KG1 (cell line): ENCODE measurements at regions not wholly inside any gene's neighbourhood (a gene's known extent, or its start where the extent isn't known, plus 50 kb on each side); places are given as distances from the start of the nearest gene placed in this dataset.

Source experiments
- DNase-seq: peaks from one replicate; lab custom pipeline; 2025; lab: John Stamatoyannopoulos, UW

DNA sequence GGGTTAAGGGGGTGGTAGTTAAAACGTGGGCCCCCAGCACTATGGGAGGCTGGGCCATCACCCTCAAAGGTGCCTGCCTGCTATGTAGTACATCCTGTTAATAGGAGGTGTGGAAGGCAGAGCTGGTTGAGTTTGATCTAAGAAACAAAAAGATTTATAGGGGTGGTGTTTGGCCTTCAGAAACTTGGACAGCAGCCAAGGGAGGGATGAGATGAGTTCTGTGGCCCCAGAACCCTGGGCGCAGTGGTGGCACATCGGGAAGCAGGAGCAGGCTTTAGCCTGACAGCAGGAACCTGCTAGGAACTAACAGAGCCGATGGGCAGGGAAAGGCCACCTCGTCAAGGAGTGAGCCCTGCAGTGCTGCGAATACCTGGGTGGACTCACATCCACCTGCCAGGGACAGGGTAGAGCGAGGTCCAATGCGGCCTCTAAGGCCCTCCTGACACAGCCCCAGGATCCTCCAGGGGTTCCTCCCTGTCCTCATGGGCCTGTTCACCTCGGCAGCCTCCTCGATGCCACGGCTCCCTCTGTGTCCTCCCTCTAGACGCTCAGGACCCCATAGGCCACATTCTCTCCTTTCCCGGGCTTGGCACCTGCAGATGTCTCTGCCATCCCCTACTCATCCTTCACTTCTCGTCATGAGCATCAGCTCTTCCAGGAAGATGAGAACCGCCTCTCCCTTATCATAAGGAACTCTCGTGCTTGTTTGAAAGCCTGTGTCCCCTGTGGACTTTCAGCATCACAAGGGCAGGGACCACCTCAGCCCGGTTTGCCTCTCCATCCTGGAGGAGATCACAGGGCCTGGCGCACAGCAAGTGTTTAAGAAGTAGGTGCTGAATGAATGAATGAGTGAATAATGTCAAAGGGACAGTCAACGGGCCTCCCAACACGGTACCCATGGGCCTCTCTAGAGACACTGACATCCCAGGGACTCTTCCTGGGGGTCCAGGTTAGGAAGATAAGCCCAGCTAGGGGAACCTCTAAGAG lies 103.5 kb upstream of the TNRC6C start:
- DNase-seq, result no peak

DNA sequence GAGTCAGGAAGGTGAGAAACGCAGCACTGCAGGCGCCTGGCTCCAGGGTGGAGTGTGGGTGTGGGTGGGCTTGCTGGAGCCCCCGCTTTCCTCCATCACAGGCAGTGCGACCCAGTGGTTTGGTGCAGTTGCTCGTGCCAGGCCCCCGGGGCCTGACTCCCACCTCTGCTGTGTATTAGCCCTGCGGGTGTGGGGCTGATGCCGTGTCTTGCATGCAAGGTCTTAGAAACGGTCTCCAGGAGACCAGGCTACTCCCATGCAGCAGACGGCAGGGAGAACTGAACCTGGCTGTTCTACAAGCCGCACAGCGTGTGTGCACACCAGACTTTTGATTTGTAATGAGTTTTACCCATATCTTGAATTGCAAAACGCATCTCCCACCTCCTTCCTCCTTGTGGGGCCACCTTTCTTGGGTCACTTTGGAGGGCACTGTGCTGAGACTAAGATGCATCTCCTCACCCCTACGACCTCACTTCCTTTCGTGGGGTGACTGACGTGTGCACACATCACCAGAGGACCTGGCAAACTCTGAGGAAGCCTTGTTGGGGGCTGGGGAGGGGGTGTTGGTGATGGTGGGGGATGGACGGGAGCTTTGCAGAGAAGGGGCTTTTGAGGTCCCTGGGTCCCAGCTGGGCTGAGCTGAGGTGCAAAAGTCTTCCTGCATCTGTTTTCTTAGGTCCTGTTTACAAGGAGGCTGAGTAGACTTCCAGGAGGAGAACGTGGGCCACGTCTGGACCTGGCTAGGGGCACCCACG lies 101.8 kb upstream of the TNRC6C start:
- no peak for DNase-seq

DNA sequence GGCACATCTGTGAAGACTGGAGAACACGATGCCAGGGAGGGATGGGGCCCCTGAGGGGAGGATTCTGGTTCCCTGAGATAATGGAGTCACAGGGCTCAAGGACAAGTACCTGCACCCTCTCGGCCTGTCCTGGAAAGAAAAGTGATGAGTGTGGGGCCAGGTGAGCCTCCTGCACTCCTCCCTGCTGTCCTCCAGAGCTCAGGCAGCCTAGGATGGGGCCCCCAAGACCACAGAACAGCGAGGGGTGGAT lies 101.3 kb upstream of the TNRC6C start:
- DNase-seq, result no peak

DNA sequence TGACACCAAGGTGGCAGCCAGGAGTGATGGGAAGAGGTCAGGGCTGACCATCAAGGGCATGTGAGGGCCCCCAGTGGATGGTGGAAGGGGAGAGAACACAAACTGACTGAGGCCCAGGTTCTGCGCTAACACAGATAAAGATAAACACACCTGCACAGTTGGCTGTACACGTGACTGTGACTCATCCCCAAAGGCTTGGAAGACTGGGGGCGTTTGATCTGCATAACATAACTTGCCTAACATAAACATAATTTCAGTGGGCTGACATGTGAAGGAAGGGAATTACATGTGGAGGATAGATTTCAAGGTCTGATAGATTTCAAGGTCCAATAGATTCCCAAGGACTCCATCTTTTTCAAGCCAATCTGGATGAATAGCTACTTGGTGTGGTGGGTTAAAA lies 100.9 kb upstream of the TNRC6C start:
- DNase-seq, result no peak

DNA sequence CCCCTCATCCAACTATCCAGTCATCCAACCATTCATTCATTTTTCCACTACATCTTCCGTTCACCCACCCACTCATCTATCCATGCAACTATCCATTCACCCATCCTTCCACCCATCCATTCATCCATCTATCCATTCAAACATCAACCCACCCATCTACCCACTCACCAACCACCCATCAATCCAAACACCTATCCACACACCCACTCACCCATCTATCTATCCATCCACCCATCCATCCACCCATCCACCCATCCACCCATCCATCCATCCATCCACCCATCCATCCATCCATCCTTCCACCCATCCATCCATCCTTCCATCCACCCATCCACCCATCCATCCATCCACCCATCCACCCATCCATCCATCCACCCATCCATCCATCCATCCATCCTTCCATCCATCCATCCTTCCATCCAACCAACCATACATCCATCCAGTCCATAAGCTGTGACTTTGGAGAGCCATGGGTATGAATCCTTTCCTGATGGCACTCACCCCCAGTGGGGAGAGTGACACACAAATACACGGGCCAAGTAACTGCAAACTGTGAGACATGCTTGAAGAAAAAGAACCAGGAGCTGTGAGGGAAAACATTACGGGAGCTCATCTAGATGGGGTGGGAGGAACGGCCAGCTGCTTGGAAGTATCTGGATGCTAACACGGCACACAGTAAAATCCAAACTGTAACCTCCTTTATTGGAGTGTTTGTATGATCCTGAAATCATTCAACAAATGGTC lies 100.0 kb upstream of the TNRC6C start:
- no peak for DNase-seq

DNA sequence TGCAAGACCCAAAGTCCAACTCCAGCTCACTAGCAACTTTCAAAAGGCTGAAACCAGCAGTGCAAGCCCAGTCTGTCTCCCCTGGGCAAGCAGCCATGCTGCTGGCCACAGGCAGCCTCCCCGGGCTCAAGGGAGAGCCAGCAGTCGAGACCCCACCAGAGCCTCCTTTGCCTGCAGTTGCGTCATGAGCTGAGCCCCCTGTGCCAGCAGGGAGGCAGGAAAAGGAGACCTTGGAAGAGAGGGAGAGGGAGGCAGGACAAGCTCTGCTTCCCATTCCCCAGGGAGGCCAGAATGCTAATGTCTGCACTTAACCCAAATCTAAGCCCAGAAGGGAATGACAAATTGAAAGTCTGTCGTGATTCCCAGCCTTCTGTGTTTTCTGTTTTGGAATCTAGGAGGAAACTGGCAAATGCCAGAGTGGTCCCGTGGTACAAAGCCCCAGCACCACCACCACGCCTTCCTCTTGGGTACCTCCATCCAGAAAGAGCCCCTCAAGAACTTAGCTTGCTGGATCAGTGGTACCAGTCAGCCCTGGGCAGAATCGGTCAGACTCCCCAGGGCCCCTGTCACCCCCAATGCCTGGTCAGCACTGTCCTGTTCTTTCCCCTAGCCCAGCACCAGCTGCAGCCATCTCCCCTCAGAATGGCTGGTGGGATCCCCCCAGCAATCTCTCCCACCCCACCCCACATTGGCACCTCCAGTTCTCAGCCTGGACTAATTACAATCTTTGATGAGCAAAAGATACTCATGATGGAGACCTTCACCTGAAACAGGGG lies 99.3 kb upstream of the TNRC6C start:
- no peak for DNase-seq

DNA sequence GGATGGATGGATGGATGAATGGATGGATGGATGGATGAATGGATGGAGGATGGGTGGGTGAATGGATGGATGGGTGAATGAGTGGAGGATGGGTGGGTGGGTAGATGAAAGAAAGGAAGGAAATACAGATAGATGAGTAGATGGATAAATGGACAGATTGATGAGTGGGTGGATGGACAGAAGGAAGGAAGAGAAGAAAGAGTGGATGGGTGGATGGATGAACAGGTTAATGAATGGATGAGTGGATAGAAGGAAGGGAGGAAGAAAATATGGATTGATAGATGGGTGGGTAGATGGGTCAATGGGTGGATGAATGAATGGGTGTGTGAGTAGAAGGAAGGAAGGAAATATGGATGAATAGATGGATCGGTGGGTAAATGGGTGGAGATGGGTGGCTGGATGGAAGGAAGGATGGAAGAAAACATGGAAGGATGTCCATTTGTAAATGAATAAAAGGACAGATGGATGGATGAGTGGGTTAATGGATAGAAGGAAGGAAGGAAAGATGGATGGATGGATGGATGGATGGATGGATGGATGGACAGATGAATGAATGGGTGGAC lies 97.3 kb upstream of the TNRC6C start:
- no peak for DNase-seq

DNA sequence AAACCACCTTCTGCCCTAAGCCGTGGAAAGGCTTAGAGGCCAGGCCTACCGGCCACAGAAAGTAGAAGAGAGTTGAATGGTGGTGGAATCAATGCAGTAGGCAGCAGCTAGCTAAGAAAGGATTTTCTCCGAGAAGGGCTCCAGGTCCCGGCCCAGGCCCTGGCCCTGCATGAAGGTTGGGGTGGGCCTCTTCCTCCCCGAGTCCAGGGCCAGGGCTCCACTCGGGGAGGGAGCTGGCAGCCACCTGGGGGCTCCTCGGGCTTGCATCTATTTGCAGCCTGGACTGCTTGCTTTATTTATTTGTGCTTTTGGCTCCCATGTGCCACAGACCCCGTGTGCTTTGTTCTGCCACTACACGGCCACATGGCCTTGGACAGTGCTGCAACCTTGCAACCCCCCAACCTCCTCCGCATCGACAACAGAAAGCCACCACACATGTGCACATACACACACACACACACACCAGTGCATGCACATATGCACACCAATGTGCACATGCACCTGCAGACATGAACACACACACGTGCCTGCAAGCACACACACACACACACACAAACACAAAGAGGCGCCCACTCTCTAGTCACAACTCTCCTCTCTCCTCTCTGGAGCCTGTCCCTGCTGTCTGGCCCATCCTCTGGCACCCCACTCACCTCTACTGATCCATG lies 96.4 kb upstream of the TNRC6C start:
- no peak for DNase-seq

DNA sequence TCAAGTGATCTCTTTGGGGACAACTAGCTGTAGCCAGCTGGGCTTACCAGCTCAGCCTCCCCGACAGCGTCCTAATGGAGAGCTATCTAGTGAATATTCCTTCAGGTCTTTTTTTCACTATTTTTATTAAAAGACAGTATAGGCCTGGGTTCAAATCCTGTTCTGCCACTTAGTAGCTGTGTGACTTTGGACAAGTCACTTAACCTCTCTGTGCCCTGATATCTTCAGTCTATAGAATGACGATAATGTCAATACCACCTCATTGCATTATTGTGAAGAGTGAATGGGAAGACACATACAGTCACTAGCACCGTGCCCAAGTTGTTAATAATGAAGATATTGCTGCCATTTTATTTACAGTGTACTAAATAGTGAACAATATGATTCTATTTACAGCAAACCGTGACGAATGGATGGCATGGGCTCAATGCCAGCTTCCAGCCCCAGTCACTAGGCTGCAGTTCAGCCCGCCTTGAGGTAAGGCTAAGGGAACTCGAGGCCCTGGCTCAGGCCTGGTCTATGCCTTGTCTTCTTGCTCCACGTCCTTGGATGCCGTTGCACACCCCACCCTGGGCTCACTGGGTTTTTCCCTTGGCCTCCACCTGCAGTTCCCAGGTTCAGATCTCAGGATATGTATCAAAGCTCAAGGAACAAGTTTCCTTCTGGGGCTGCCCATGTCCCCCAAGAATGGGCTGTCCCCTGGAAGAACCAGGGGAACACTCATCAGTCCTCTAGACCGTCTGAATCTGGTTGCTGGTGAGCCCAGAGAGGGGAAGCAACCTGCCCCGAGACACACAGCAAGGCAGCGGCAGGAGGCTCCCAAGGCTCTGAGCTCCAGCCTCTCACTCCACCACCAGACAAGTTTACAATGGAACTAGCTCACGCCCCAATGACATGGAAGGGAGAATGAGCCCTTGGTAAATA lies 95.4 kb upstream of the TNRC6C start:
- DNase-seq, result no peak

DNA sequence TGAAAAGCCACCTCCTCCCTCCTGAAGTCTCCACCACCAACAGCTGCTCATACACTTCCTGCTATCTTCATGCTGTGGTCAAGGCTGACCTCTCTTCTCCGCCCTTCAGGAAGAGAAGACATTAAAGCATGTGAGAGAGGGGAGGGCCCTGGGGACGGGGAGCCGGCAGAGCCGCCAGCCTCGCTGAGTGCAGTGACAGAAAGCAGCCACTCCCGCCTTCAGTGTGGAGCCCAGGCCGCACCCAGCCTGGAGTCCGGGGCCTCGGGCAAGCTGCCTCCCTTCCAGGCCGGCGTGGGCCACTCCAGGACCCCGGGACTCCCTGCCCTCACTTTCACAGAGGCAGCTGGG lies 94.7 kb upstream of the TNRC6C start:
- DNase-seq, result no peak

DNA sequence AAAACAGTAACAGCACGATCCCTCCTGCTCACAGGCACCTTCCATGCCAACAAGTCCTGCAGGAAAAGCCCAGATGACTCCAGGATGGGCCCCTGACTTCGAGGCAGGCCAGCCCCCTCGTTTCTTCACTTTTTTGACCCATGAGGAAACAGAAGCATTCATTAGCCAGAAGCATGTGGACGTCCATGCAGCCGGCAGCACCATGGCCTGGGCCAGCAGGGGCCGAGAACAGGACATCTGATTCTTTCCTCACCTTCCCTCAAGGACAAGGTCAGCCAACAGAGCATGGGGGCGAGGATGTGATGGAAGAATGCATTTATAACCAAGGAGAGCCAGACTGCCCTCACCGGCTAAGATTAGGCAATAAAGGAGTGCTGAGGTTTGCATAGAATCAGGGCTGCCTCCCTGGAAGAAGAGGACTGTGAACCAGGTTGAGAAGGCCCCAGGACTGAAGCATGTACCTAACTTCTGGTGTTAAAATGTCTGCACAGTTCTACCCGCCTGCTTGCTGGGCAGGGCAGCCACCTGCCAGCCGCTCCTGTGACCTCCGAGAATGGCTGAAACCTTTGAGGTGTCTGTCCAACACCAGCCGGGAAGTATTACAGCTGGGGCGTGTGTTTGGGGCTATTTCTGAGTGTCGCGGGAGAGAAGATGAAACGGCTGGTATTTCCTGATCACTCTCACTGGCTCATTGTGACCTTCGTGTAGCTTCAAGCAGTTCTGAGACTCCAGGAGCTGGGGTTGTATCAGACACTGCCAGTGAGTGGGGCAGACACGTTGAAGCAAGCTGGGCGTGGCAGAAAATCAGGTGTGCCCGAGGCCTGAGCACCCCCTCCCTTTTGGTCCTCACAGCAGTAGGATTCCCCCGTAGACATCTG lies 94.0 kb upstream of the TNRC6C start:
- DNase-seq, result no peak

DNA sequence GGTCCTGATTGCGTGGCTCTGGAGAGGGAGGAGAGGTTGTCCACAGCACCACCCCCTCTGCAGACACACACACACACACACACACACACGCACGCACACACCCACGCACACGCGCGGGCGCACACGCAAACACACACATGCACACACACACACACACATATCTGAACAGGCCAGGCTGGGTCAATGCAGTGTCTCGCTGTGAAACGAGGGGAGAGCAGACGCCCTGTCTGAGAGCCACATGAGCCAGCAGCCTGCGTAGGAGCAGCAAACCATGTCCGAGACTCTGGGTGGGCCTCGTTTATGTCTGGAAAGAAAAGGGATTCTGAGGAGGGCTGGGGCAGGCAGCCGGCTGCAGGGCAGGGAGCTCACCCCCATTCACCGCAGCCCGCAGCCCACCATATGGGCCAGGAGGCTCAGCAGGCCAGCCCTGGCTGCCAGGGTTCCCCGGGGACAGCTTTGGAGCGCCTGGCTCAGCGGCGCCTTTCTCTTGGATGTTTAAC lies 93.3 kb upstream of the TNRC6C start:
- no peak for DNase-seq

DNA sequence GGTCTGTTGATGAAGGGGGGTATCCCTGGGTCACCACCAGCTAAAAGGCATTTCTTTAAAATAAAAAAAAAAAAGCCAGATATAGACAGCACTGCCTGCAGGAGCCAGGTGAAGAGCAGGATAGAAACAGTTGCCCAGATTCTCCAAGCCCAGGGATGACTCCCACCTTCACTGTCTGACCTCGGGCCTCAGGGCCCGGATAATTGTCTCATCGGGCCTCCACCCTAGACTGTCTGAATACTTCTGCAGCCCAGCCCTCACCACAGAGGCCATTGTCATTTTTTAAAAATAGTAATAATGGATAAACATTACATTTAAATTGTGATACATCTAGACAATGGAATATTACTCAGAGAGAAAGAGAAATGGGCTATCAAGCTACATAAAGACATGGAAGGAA lies 92.8 kb upstream of the TNRC6C start:
- DNase-seq, result no peak

DNA sequence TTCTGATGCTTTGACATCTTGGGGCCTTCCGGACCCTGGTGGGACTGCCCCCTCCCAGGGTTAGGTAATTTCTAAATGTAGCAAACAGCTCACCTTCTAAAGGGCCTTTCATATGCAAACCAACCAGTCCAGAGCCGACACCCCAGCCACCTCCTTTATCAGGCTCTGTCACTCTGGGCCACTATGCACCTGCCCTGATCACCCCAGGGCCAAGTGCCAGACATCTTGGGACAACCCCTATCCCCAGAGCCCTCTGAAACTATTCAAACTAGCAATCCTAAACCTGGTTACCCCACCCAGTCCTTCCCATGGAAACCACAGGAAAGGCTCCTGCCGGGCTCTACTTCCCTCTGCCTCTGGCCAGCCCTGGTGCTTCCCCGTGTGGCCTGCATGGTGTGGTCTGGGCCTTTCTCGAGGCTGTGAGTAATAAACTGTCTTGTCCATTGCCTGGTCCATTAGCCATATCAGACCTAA lies 91.2 kb upstream of the TNRC6C start:
- DNase-seq, result no peak

DNA sequence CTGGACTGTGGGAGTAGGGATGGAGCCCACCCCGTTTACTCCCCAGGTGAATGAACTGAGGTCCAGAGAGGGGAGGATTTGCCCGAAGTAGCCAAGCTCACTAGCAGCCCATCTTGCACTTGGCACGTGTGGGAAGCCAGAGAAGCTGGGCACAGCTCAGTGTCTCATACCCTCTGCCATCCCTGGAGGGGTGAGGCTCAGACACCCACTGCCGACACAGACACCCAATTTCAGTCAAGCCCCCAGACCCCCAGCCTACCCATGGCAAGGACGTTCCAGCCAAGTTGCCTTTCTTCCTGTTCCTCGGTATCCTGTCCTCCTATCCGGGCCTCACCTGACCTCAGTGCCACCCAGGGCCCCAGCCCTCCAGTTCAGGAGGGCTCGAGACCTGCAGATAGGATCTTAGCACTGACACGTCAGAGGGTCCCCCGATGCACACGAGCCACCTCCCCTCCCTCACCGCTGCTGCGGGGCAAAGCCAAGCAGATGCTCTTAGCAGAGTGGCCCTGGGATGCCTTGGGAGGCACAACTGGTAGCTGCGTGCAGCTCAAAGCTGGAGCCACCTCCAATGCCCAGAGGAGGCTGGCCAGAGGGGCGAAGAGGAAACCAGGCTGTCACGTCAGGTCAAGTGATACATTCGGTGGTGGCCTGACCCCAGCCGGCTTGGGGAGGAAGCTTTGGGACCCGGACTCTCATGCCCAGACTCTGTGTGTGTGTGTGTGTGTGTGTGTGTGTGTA lies 90.4 kb upstream of the TNRC6C start:
- DNase-seq, result no peak

DNA sequence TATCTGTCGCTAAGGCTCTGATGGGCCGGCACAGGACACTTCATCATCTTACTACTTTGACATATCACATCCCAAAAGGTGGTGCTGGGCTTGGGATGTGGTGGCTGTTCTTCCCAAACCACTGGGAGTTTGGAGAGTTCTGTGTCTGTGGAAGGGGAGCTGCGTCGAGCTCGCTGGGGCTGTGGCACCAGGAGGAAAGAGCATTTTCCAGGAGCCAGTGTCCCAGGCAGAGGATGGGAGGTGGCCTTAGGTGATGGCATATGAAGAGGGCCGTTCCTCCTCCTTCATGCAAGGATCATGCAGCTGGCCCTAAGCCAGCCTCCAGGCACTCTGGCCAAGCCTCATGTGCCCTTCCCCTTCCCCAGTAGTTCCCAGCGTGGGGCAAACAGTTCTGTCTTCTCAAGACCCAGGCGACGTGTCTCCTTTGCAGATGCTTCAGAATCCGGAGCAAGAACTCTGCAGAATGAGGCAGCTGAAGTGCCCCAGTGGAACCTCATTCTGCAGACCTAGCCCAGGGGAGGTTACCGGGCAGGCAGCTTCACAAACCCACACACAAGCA lies 89.4 kb upstream of the TNRC6C start:
- no peak for DNase-seq

DNA sequence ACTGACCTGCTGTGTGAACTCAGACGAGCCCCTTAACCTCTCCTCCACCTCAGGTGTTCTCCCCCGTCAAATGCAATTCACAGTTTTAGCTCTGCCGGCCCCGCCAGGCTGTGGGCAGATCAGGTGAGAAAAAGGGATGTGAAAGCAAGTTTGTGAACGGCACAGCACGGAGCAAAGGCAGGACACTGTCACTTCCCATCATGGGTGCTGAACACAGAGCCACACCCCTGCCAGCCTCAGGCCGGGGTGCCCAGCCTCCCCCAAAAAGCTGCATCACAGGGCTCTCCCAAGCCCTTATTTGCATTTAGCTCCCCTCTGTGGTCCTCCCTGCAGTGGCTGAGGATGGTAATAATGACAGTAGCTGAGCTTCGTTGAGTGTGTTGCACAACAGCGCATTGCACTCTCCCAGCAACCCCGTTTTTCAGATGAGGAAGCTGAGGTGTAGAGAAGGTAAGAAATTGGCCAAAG lies 88.8 kb upstream of the TNRC6C start:
- no peak for DNase-seq

DNA sequence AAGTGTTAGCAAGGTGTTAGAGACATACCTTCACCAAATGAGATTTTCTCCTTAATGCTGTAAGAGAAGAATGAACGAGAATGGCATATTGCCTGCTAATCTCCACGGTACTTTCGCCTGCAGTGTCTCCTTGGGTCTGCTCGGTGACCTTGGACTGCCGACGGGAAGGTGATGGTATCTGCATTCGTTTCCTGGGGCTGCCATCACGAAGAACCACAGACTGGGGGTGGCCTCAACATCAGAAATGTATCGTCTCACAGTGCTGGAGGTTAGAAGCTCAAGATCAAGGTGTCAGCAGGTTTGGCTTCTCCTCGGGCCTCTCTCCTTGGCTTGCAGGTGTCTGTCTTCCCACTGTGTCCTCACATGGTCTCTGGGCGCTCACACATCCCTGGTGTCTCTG lies 86.3 kb upstream of the TNRC6C start:
- DNase-seq, result no peak
